Vagina (tissue), 2 donors: ENCODE measurements at regions not wholly inside any gene's neighbourhood (a gene's known extent, or its start where the extent isn't known, plus 50 kb on each side); places are given as distances from the start of the nearest gene placed in this dataset.
A peak's percentile ranks its signal among the peaks of the same experiment; 100 is the strongest.
"Not testable (repeated sequence)": the region's sequence is repeated elsewhere in the genome, so short reads cannot be mapped to it uniquely, and the experiment has no call there.

Experiments used
- DNase-seq, 2 donors: peaks; one replicate each; pipeline ENCODE4 v3.0.0-alpha.2; 2017; ENCODE audit errors: extremely low spot score in 2 of 2
- H3K27ac ChIP-seq: fragments of 200-600 bp; sonication (generic); one replicate; pipeline ENCODE4 v1.5.1; 2019
- H3K27me3 ChIP-seq: fragments of 200-600 bp; sonication (generic); one replicate; pipeline ENCODE4 v1.5.1; 2019
- H3K36me3 ChIP-seq, 2 donors: fragments of 200-600 bp; sonication (generic); one replicate each; pipeline ENCODE4 v1.5.1; 2017 to 2019
- H3K4me1 ChIP-seq: fragments of 200-600 bp; sonication (generic); one replicate; pipeline ENCODE4 v1.5.1; 2019
- H3K4me3 ChIP-seq, 2 donors: fragments of 200-600 bp; sonication (generic); 1 replicate in 1 of 2; 2 replicates in 1 of 2; pipeline ENCODE4 v1.5.1; 2016 to 2019
- H3K9me3 ChIP-seq: fragments of 200-600 bp; sonication (generic); one replicate; pipeline ENCODE4 v1.5.1; 2019
- POLR2A ChIP-seq, 2 donors: fragments of 450-650 bp; IDR thresholded peaks; one replicate each; pipeline ENCODE4 v1.6.1; 2017; ENCODE audit warnings: antibody characterized with exemption in 2 of 2, mild to moderate bottlenecking in 2 of 2, moderate library complexity in 2 of 2
- POLR2AphosphoS5 ChIP-seq, 2 donors: sonication (generic); formaldehyde crosslinking; IDR thresholded peaks; one replicate each; pipeline ENCODE4 v1.9.0; 2017; ENCODE audit warnings: antibody characterized with exemption in 2 of 2, mild to moderate bottlenecking in 2 of 2, low read depth in 1 of 2; ENCODE audit not compliant: insufficient read depth in 1 of 2
- intact Hi-C: fragments of 100-400 bp; cut with DNase I; formaldehyde crosslinking; loops from one replicate; pipeline ENCODE4 v1.15.1; 2023
- TF ChIP-seq, protein P1 (sequence below), 3 experiments: fragments of 450-650 bp in 2 of 3; fragments of 200-600 bp in 1 of 3; sonication (generic) in 1 of 3; IDR thresholded peaks; one replicate each; pipeline ENCODE4 v1.5.1; 2017 to 2019; ENCODE audit warnings: antibody characterized with exemption in 3 of 3, mild to moderate bottlenecking in 2 of 3, moderate library complexity in 2 of 3

DNA sequence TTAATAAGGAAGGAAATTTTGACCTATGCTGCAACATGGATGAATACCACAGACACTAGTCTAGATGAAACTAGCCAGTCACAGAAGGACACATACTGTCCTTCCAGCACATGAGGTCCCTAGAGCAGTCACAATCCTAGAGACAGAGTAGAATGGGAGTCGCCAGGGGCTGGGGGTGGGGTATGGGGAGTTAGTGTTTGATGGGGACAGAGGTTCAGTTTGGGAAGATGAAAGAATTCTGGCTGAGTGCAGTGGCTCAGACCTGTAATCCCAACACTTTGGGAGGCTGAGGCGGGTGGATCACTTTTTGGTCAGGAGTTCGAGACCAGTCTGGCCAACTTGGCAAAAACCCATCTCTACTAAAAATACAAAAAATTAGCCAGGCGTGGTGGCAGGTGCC lies 99.2 kb downstream of the TPRA1 start:
- H3K36me3 ChIP-seq, result no peaks in the 10 kb centered on the region
- no peaks in the 10 kb centered on the region for H3K27me3 ChIP-seq
- intact Hi-C loops, result no loop called here
- peak in 1 of 2 donors; percentile 67 for DNase-seq
- H3K4me1 ChIP-seq, result no peaks in the 10 kb centered on the region
- no peak overlapping the region for H3K27ac ChIP-seq
- TF ChIP-seq POLR2AphosphoS5 (IDR thresholded peaks at IDR 0.05; ENCODE audit: insufficient read depth in 1 of 2, low read depth in 1 of 2), result no peak
- no peak for TF ChIP-seq POLR2A (IDR thresholded peaks at IDR 0.05)
- TF ChIP-seq, protein P1, sequence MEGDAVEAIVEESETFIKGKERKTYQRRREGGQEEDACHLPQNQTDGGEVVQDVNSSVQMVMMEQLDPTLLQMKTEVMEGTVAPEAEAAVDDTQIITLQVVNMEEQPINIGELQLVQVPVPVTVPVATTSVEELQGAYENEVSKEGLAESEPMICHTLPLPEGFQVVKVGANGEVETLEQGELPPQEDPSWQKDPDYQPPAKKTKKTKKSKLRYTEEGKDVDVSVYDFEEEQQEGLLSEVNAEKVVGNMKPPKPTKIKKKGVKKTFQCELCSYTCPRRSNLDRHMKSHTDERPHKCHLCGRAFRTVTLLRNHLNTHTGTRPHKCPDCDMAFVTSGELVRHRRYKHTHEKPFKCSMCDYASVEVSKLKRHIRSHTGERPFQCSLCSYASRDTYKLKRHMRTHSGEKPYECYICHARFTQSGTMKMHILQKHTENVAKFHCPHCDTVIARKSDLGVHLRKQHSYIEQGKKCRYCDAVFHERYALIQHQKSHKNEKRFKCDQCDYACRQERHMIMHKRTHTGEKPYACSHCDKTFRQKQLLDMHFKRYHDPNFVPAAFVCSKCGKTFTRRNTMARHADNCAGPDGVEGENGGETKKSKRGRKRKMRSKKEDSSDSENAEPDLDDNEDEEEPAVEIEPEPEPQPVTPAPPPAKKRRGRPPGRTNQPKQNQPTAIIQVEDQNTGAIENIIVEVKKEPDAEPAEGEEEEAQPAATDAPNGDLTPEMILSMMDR (IDR thresholded peaks at IDR 0.05), result no peak
- no peaks in the 10 kb centered on the region for H3K9me3 ChIP-seq
- H3K4me3 ChIP-seq, result no peak overlapping the region

DNA sequence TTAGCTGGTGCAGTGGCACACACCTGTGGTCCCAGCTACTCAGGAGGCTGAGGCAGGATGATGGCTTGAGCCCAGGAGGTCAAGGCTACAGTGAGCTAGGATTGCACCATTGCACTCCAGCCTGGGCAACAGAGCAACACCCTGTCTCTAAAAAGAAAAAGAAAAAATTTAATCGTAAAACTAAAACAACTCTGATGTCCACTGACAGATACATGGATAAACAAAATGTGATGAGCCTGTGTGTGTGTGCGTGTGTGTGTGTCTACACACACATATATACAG lies 99.6 kb downstream of the TPRA1 start:
- H3K4me1 ChIP-seq, H3K27ac ChIP-seq, H3K36me3 ChIP-seq, H3K9me3 ChIP-seq, H3K27me3 ChIP-seq, H3K4me3 ChIP-seq, intact Hi-C loops, DNase-seq: not testable (repeated sequence)

DNA sequence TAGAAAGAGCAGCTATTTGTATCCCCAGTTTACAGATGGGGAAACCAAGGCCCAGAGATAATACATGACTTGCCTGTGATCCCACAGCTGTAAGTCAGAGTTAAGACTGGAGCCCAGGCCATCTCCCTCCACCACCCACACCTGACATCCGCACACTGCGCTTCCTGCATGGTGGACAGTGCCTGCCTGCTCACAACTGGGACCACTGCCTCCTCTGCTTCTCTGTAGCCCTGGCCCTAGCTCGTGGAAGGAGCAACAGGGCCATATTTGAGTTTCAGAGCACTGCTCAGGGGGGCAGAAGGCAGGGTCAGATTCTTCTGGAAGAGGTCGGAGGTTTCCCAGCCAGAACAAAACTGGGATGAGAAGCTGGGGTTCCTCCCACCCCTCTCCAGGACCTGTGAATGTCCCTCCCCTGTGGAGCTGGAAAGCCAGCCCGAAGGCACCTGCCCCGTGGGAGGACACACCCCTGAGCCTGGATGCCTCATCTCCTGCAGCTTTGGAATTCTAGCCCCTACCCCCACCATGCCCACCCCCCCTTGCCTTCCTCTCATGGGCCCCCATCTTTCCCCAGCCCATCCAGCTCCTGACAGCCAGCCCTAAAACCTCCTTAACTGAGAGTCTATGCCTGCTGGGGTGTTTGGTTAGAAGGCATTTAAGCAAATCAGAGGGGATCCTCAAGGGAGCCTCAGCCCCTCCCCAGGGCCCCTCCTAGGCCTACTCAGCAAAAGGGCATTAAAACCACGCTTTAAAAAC lies 100.1 kb downstream of the TPRA1 start:
- Histone ChIP-seq H3K9me3 (no peaks in the 10 kb centered on the region), H3K4me3 (no peak overlapping the region), H3K36me3 (no peaks in the 10 kb centered on the region), H3K27me3 (no peaks in the 10 kb centered on the region), H3K27ac (no peak overlapping the region), H3K4me1 (no peaks in the 10 kb centered on the region)
- DNase-seq, result peak in 1 of 2 donors; percentile 87
- intact Hi-C loops, result no loop called here
- TF ChIP-seq POLR2AphosphoS5 (IDR thresholded peaks at IDR 0.05; ENCODE audit: insufficient read depth in 1 of 2, low read depth in 1 of 2) (no peak), POLR2A (IDR thresholded peaks at IDR 0.05) (no peak)
- TF ChIP-seq, protein P1 (IDR thresholded peaks at IDR 0.05), result no peak

DNA sequence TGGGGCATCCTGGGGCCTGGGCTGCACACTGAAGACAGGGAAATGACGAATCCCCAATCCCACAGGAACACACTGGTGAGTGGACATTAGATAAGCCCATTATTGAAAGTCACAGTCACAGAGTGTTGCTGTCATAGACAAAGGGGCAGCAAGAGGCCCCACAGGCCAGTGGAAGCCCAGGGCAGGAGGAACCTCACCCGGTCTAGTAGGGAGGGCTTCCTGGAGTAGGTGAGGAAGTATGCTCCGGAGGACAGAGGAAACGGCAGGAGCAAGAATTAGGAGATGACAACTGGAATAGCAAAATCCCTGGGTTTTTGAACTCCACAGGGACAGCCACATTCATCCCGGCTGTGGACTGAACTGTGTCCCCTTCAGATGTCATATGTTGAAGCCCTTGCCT lies 101.2 kb downstream of the TPRA1 start:
- intact Hi-C loops, result no loop called here
- DNase-seq, result peak; percentile 44 to 95
- no peaks in the 10 kb centered on the region for H3K4me1 ChIP-seq

DNA sequence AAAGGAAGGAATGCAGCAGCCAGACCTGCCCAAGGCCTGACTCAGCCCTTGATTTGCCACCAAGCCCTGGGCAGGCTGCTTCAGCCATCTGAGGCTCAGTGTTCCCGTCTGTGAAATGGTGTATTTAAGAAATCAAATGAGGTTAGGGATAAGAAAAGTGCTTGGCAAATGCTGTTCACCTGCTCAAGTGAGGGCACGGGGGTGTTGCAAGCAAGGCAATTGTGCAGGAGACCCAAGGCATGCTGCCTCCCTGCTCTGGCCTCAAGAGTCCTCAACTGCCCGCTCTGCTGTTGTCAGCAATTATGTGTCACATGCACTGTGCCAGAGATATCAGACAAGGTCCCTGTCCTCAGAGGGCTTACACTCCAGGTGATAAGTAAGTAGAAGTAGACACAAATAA lies 101.8 kb downstream of the TPRA1 start:
- intact Hi-C loops, result no loop called here
- no peak overlapping the region for H3K27ac ChIP-seq
- no peaks in the 10 kb centered on the region for H3K9me3 ChIP-seq
- no peaks in the 10 kb centered on the region for H3K27me3 ChIP-seq
- H3K4me1 ChIP-seq, result no peaks in the 10 kb centered on the region
- TF ChIP-seq POLR2A (IDR thresholded peaks at IDR 0.05) (no peak), POLR2AphosphoS5 (IDR thresholded peaks at IDR 0.05; ENCODE audit: insufficient read depth in 1 of 2, low read depth in 1 of 2) (no peak)
- TF ChIP-seq, protein P1 (IDR thresholded peaks at IDR 0.05), result no peak
- no peaks in the 10 kb centered on the region for H3K36me3 ChIP-seq
- no peak overlapping the region for H3K4me3 ChIP-seq
- peak; percentile 76 to 79 for DNase-seq

More for the DNA sequence above, 101.2 kb downstream of the TPRA1 start:
- no peak overlapping the region for H3K27ac ChIP-seq
- H3K36me3 ChIP-seq, result no peaks in the 10 kb centered on the region
- no peaks in the 10 kb centered on the region for H3K9me3 ChIP-seq
- no peak overlapping the region for H3K4me3 ChIP-seq
- no peaks in the 10 kb centered on the region for H3K27me3 ChIP-seq
- TF ChIP-seq, protein P1 (IDR thresholded peaks at IDR 0.05), result no peak
- TF ChIP-seq POLR2AphosphoS5 (IDR thresholded peaks at IDR 0.05; ENCODE audit: insufficient read depth in 1 of 2, low read depth in 1 of 2) (no peak), POLR2A (IDR thresholded peaks at IDR 0.05) (no peak)
